ENCODE measurements at regions not wholly inside any gene's neighbourhood (a gene's known extent, or its start where the extent isn't known, plus 50 kb on each side); places are given as distances from the start of the nearest gene placed in this dataset.

- TF ChIP-seq CTCF (IDR thresholded peaks at IDR 0.05; ENCODE audit: low read depth, low read length) (no peak), MYC (IDR thresholded peaks at IDR 0.05; ENCODE audit: low read depth, low read length) (no peak), POLR2A (IDR thresholded peaks at IDR 0.05; ENCODE audit: extremely low read depth, insufficient read length) (no peak), MAX (IDR thresholded peaks at IDR 0.05; ENCODE audit: low read depth, low read length) (no peak)
Observed at GRCh38 chr20:34163307-34163706, 51.3 kb upstream of the EIF2S2 start.

Measured in NB4 (cell line).